Adrenal gland (tissue), 5 donors: ENCODE measurements at regions not wholly inside any gene's neighbourhood (a gene's known extent, or its start where the extent isn't known, plus 50 kb on each side); places are given as distances from the start of the nearest gene placed in this dataset.

Experiments used
- POLR2A ChIP-seq, 2 donors: fragments of 450-650 bp; IDR thresholded peaks; one replicate each; pipeline ENCODE4 v1.6.1; 2017; ENCODE audit warnings: antibody characterized with exemption in 2 of 2, mild to moderate bottlenecking in 2 of 2, moderate library complexity in 1 of 2
- TF ChIP-seq, protein P1 (sequence below), 6 experiments: fragments of 450-650 bp in 4 of 6; fragments of 200-600 bp in 2 of 6; sonication (generic) in 1 of 6; IDR thresholded peaks; 1 replicate in 5 of 6; 2 replicates in 1 of 6; pipeline versions ENCODE4 v1.5.1 to v1.8.0; 2016 to 2021; ENCODE audit warnings: antibody characterized with exemption in 6 of 6, mild to moderate bottlenecking in 2 of 6, moderate library complexity in 1 of 6
- donor health status: DM: no; HTN: no; CAD: no.

DNA sequence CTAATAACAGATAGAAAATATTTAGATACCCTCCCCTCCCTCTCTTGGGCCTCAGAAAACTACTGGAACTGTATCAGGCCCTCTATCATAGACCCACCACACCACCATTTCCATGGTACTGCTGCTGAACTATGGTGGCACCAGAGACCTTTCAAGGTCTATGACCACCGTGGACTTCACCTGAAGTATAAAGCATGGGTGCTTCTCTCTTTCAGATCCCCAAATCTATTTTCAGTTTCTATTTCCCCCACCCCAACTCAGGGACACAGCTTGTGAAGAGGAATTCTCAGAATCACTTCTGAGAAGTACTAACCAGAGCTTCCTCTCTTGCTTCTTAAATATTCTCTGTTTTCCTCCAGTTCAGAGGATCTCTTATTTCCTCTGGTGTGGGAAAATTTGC, 840.8 kb upstream of the HTR2C start:
- TF ChIP-seq, protein P1, sequence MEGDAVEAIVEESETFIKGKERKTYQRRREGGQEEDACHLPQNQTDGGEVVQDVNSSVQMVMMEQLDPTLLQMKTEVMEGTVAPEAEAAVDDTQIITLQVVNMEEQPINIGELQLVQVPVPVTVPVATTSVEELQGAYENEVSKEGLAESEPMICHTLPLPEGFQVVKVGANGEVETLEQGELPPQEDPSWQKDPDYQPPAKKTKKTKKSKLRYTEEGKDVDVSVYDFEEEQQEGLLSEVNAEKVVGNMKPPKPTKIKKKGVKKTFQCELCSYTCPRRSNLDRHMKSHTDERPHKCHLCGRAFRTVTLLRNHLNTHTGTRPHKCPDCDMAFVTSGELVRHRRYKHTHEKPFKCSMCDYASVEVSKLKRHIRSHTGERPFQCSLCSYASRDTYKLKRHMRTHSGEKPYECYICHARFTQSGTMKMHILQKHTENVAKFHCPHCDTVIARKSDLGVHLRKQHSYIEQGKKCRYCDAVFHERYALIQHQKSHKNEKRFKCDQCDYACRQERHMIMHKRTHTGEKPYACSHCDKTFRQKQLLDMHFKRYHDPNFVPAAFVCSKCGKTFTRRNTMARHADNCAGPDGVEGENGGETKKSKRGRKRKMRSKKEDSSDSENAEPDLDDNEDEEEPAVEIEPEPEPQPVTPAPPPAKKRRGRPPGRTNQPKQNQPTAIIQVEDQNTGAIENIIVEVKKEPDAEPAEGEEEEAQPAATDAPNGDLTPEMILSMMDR (IDR thresholded peaks at IDR 0.05): no peak
- TF ChIP-seq POLR2A (IDR thresholded peaks at IDR 0.05): no peak
